ENCODE measurements at regions not wholly inside any gene's neighbourhood (a gene's known extent, or its start where the extent isn't known, plus 50 kb on each side); places are given as distances from the start of the nearest gene placed in this dataset.

DNA sequence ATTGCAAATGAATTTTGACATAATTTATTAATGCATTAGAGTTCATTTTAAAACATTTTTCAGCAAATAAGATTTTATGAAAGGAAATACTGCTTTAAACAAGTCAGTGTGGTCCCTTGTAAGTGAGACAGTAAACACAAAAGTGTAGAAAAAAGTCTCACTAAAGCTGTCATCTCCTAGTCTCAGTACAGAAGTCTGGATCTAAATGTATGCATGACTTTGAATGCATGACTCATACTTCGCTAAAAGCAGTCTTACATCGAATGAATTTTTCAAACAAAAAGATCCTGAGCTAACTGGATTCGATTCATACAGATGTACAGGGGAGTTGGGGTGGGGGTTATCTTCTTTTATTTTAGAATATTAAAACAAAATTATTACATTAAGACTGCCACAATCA is 207.4 kb upstream of the VCX start:
- TF ChIP-seq HOXB5 (CRISPR knock-in tag; IDR thresholded peaks at IDR 0.05) (no peak), ZNF302 (CRISPR knock-in tag; IDR thresholded peaks at IDR 0.05) (no peak), CHD2 (IDR thresholded peaks at IDR 0.05; ENCODE audit: low read length, partially characterized antibody) (no peak), FOSL2 (IDR thresholded peaks at IDR 0.05) (no peak), FOSL2 (CRISPR knock-in tag; IDR thresholded peaks at IDR 0.05) (no peak), RAD21 (conservative IDR thresholded peaks at IDR 0.05 in 1 of 2, IDR thresholded peaks at IDR 0.05 in 1 of 2) (no peak)
- FAIRE-seq (peak; percentile 95), ATAC-seq (no peak), DNase-seq (ENCODE audit: low read depth in 1 of 2, low spot score in 1 of 2) (no peak)
- no peaks in the 10 kb centered on the region for H3K9me3 ChIP-seq
- H3K4me2 ChIP-seq = no peak overlapping the region
- no peaks in the 10 kb centered on the region for H3K4me1 ChIP-seq
- H3K27ac ChIP-seq = no peak overlapping the region
- ChIA-PET CTCF (interaction anchor here (0.6 kb wide), 1 partner anchor 165 kb away, joined by 3 read pairs; no protein-coding TSS in a partner anchor), POLR2A (no interaction called here)
- H3K4me3 ChIP-seq = no peak overlapping the region
- 1% methylated on average over 3 of the region's 3 CpGs for WGBS (ENCODE audit: missing lambda C conversion rate)

DNA sequence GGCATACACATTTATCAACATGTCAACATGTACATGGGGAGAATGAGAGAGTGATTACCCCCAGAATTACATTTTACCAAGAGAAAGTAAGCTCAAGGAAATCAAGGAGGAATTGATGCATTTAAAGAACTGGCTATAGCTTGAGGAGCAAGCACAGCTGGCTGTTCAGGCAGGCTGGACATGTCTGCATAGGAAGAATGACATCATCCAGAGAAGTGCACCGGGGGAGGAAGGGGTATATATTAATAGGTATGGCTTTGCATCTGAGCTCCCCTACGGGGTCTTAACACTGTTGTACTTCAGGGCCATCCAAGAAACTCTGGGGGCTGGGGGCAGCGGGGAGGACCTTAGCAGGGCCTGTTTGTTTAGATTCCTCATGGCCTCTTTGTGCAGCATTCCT is 222.4 kb upstream of the VCX start:
- DNase-seq (ENCODE audit: low read depth in 1 of 2, low spot score in 1 of 2) = no peak
- POLR2A ChIA-PET = no interaction called here
- no peak for ATAC-seq
- WGBS (ENCODE audit: missing lambda C conversion rate) = 4% methylated on average over 3 of the region's 3 CpGs
- Histone ChIP-seq H3K4me1 (no peaks in the 10 kb centered on the region), H3K9me3 (no peaks in the 10 kb centered on the region), H3K4me3 (no peak overlapping the region), H3K27ac (no peak overlapping the region), H3K4me2 (no peak overlapping the region)
- FAIRE-seq = no peak
- CTCF ChIA-PET = no interaction called here
- TF ChIP-seq BHLHE40 (IDR thresholded peaks at IDR 0.05; ENCODE audit: low read depth, low read length) = no peak
- TF ChIP-seq, protein P1, sequence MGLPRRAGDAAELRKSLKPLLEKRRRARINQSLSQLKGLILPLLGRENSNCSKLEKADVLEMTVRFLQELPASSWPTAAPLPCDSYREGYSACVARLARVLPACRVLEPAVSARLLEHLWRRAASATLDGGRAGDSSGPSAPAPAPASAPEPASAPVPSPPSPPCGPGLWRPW (IDR thresholded peaks at IDR 0.05) = no peak
- TF ChIP-seq KDM5A (IDR thresholded peaks at IDR 0.05) = no peak
- no peak for TF ChIP-seq RCOR1 (IDR thresholded peaks at IDR 0.05; ENCODE audit: low read depth, low read length)
- no peak for TF ChIP-seq GATA3 (IDR thresholded peaks at IDR 0.05; ENCODE audit: borderline replicate concordance)
- TF ChIP-seq NFE2L2 (conservative IDR thresholded peaks at IDR 0.05; ENCODE audit: low read length) = no peak
- TF ChIP-seq HOXA7 (CRISPR knock-in tag; IDR thresholded peaks at IDR 0.05) = no peak
- TF ChIP-seq CBX8 (IDR thresholded peaks at IDR 0.05) = no peak
- TF ChIP-seq FOXS1 (CRISPR knock-in tag; IDR thresholded peaks at IDR 0.05) = no peak
- TF ChIP-seq BCL3 (IDR thresholded peaks at IDR 0.05) = no peak
- TF ChIP-seq, protein P2, sequence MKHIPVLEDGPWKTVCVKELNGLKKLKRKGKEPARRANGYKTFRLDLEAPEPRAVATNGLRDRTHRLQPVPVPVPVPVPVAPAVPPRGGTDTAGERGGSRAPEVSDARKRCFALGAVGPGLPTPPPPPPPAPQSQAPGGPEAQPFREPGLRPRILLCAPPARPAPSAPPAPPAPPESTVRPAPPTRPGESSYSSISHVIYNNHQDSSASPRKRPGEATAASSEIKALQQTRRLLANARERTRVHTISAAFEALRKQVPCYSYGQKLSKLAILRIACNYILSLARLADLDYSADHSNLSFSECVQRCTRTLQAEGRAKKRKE (CRISPR knock-in tag; IDR thresholded peaks at IDR 0.05; ENCODE audit: low read depth) = no peak
- TF ChIP-seq CHD4 (IDR thresholded peaks at IDR 0.05; ENCODE audit: borderline replicate concordance) = no peak
- TF ChIP-seq KDM1A (IDR thresholded peaks at IDR 0.05; ENCODE audit: low read depth) = no peak
- no peak for TF ChIP-seq CEBPB (IDR thresholded peaks at IDR 0.05)
- no peak for TF ChIP-seq SREBF2 (IDR thresholded peaks at IDR 0.05)
- TF ChIP-seq HMGXB4 (CRISPR knock-in tag; IDR thresholded peaks at IDR 0.05; ENCODE audit: borderline replicate concordance) = no peak
- TF ChIP-seq CHD2 (IDR thresholded peaks at IDR 0.05; ENCODE audit: low read length, partially characterized antibody) = no peak
- TF ChIP-seq, protein P3, sequence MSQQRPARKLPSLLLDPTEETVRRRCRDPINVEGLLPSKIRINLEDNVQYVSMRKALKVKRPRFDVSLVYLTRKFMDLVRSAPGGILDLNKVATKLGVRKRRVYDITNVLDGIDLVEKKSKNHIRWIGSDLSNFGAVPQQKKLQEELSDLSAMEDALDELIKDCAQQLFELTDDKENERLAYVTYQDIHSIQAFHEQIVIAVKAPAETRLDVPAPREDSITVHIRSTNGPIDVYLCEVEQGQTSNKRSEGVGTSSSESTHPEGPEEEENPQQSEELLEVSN (IDR thresholded peaks at IDR 0.05; ENCODE audit: borderline replicate concordance, low read depth) = no peak
- no peak for TF ChIP-seq EHMT2 (IDR thresholded peaks at IDR 0.05; ENCODE audit: low read depth)
